HEK293 (cell line): ENCODE measurements at regions not wholly inside any gene's neighbourhood (a gene's known extent, or its start where the extent isn't known, plus 50 kb on each side); places are given as distances from the start of the nearest gene placed in this dataset.

Experiments used
- ATF2 ChIP-seq: fragments of 450-650 bp; formaldehyde crosslinking; IDR thresholded peaks from 2 replicates; pipeline ENCODE4 v1.5.1; 2016; ENCODE audit warnings: missing biosample characterization, missing genetic modification characterization, low read depth
- BCL11A ChIP-seq: fragments of 450-650 bp; formaldehyde crosslinking; IDR thresholded peaks from 2 replicates; pipeline ENCODE4 v1.5.1; 2016; ENCODE audit warnings: low read depth, missing biosample characterization, missing genetic modification characterization
- FEZF1 ChIP-seq: fragments of 450-650 bp; formaldehyde crosslinking; IDR thresholded peaks from 2 replicates; pipeline ENCODE4 v1.5.1; 2016; ENCODE audit warnings: missing biosample characterization, missing genetic modification characterization
- GLI2 ChIP-seq: fragments of 450-650 bp; formaldehyde crosslinking; IDR thresholded peaks from 2 replicates; pipeline ENCODE4; 2017; ENCODE audit warnings: missing biosample characterization, missing genetic modification characterization, low read depth, borderline replicate concordance
- HOXA7 ChIP-seq: sonication (generic); formaldehyde crosslinking; IDR thresholded peaks from 2 replicates; pipeline ENCODE4 v1.8.1; 2022; ENCODE audit warnings: missing genetic modification reagents, borderline replicate concordance
- PRDM2 ChIP-seq: fragments of 450-650 bp; formaldehyde crosslinking; IDR thresholded peaks from 2 replicates; pipeline ENCODE4 v1.5.1; 2016; ENCODE audit warnings: missing biosample characterization, missing genetic modification characterization, borderline replicate concordance
- REPIN1 ChIP-seq: fragments of 450-650 bp; formaldehyde crosslinking; IDR thresholded peaks from 2 replicates; pipeline ENCODE4 v1.5.1; 2017; ENCODE audit warnings: missing biosample characterization, missing genetic modification characterization, low read depth
- SCRT2 ChIP-seq: fragments of 450-650 bp; formaldehyde crosslinking; IDR thresholded peaks from 2 replicates; pipeline ENCODE4 v1.5.1; 2016; ENCODE audit warnings: missing biosample characterization, missing genetic modification characterization
- WT1 ChIP-seq: fragments of 450-650 bp; formaldehyde crosslinking; IDR thresholded peaks from 2 replicates; pipeline ENCODE4 v1.5.1; 2016; ENCODE audit warnings: missing biosample characterization, missing genetic modification characterization
- ZBTB26 ChIP-seq: fragments of 450-650 bp; formaldehyde crosslinking; optimal IDR thresholded peaks from 2 replicates; pipeline ENCODE3; 2016; ENCODE audit warnings: missing biosample characterization, mild to moderate bottlenecking, missing genetic modification characterization
- ZBTB48 ChIP-seq: fragments of 450-650 bp; formaldehyde crosslinking; IDR thresholded peaks from 2 replicates; pipeline ENCODE4 v1.5.1; 2016; ENCODE audit warnings: missing biosample characterization, missing genetic modification characterization
- ZBTB6 ChIP-seq: fragments of 450-650 bp; formaldehyde crosslinking; IDR thresholded peaks from 2 replicates; pipeline ENCODE4 v1.5.1; 2017; ENCODE audit warnings: missing biosample characterization, missing genetic modification characterization
- ZNF211 ChIP-seq: fragments of 450-650 bp; formaldehyde crosslinking; IDR thresholded peaks from 2 replicates; pipeline ENCODE4 v1.5.1; 2016; ENCODE audit warnings: low read depth, missing biosample characterization, missing genetic modification characterization
- ZNF23 ChIP-seq: fragments of 450-650 bp; formaldehyde crosslinking; IDR thresholded peaks from 2 replicates; pipeline ENCODE4 v1.5.1; 2016; ENCODE audit warnings: missing biosample characterization, missing genetic modification characterization, borderline replicate concordance
- ZNF354C ChIP-seq: fragments of 450-650 bp; formaldehyde crosslinking; IDR thresholded peaks from 2 replicates; pipeline ENCODE4 v1.5.1; 2016; ENCODE audit warnings: missing biosample characterization, missing genetic modification characterization, low read depth, borderline replicate concordance
- ZNF394 ChIP-seq: fragments of 450-650 bp; formaldehyde crosslinking; IDR thresholded peaks from 2 replicates; pipeline ENCODE4 v1.5.1; 2016; ENCODE audit warnings: missing biosample characterization, missing genetic modification characterization, mild to moderate bottlenecking, moderate library complexity, borderline replicate concordance
- ZNF555 ChIP-seq: fragments of 450-650 bp; formaldehyde crosslinking; conservative IDR thresholded peaks from 2 replicates; pipeline ENCODE4 v1.5.1; 2017; ENCODE audit warnings: missing biosample characterization, mild to moderate bottlenecking, missing genetic modification characterization, inconsistent platforms
- ZNF561 ChIP-seq: fragments of 450-650 bp; IDR thresholded peaks from 2 replicates; pipeline ENCODE4 v1.5.1; 2018; ENCODE audit warnings: missing biosample characterization, missing genetic modification characterization, borderline replicate concordance
- ZNF692 ChIP-seq: fragments of 450-650 bp; formaldehyde crosslinking; IDR thresholded peaks from 2 replicates; pipeline ENCODE4 v1.5.1; 2016; ENCODE audit warnings: missing biosample characterization, missing genetic modification characterization
- ZSCAN5A ChIP-seq: fragments of 450-650 bp; formaldehyde crosslinking; IDR thresholded peaks from 2 replicates; pipeline ENCODE4 v1.5.1; 2016; ENCODE audit warnings: missing biosample characterization, missing genetic modification characterization

GRCh38 chr4:30839583-30840520 is 119.7 kb downstream of the PCDH7 start (continued):
- no peak for TF ChIP-seq PRDM2
- no peak for TF ChIP-seq HOXA7
- no peak for TF ChIP-seq ZBTB26 (tag by site-specific recombination)
- TF ChIP-seq REPIN1 (tag by site-specific recombination): no peak
- TF ChIP-seq SCRT2: no peak
- TF ChIP-seq ZNF354C (tag by site-specific recombination): no peak
- TF ChIP-seq ZBTB6 (tag by site-specific recombination): no peak
- no peak for TF ChIP-seq ZNF561 (tag by site-specific recombination)
- no peak for TF ChIP-seq ZNF555 (tag by site-specific recombination)
- no peak for TF ChIP-seq ZNF211 (tag by site-specific recombination)
- peak; percentile 76; the same call in 1 of the 2 replicates for TF ChIP-seq FEZF1 (tag by site-specific recombination)
- TF ChIP-seq ATF2 (tag by site-specific recombination): peak; percentile 73; the same call in 1 of the 2 replicates
- peak; percentile 46; the same call in 1 of the 2 replicates for TF ChIP-seq ZNF394 (tag by site-specific recombination)
- TF ChIP-seq ZNF692 (tag by site-specific recombination): peak; percentile 64; the same call in 1 of the 2 replicates
- no peak for TF ChIP-seq GLI2
- TF ChIP-seq ZBTB48: peak; percentile 76
- no peak for TF ChIP-seq ZSCAN5A (tag by site-specific recombination)
- TF ChIP-seq WT1 (tag by site-specific recombination): no peak; the same call in 1 of the 2 replicates
- peak; percentile 82; the same call in 1 of the 2 replicates for TF ChIP-seq BCL11A (tag by site-specific recombination)
- TF ChIP-seq ZNF23 (tag by site-specific recombination): no peak
